A549 (cell line): ENCODE measurements at regions not wholly inside any gene's neighbourhood (a gene's known extent, or its start where the extent isn't known, plus 50 kb on each side); places are given as distances from the start of the nearest gene placed in this dataset.

Experiments
- CEBPB ChIP-seq, 2 experiments: fragments of >200 bp in 1 of 2; sonication (Bioruptor Twin) in 1 of 2; formaldehyde crosslinking in 1 of 2; IDR thresholded peaks; 2 replicates each; pipeline ENCODE4 v1.6.1; 2012 to 2016
- EHF ChIP-seq: fragments of 250-450 bp; sonication (Bioruptor Pico); IDR thresholded peaks from 2 replicates; pipeline ENCODE4 v1.5.0; 2020; ENCODE audit warnings: mild to moderate bottlenecking
- JUN ChIP-seq, 2 experiments: fragments of >200 bp; sonication (Bioruptor Twin); formaldehyde crosslinking; IDR thresholded peaks; 2 replicates in 1 of 2; 3 replicates in 1 of 2; pipeline ENCODE4 v1.6.1; 2016 to 2017
- MAX ChIP-seq: IDR thresholded peaks from 2 replicates; pipeline ENCODE4 v1.6.1; 2012
- ZFP36 ChIP-seq: fragments of 450-650 bp; IDR thresholded peaks from 2 replicates; pipeline ENCODE4 v1.6.1; 2014; ENCODE audit warnings: borderline replicate concordance; ENCODE audit not compliant: partially characterized antibody

DNA sequence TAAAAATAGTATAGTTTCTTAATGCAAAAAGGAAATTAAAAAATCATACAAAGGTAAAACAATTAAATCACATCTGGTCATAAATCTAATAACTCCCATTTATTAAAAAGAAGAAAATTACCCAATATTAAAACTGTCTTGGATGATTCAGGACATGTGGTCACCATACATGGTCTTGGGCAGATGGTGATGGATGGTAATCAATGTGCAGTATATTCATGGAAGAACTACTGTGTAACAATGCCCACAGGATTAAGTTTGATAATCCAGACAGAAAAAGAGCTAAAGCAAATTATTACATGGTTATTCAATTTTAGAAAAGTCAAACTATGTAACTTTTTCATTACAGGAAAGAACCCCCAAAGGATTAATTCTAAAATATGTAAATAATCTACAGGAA is 480.6 kb downstream of the QKI start:
- TF ChIP-seq JUN (IDR thresholded peaks at IDR 0.05) (no peak), MAX (no peak), EHF (CRISPR knock-in tag) (no peak), CEBPB (IDR thresholded peaks at IDR 0.05) (no peak), ZFP36 (no peak)
